SU-DHL-6 (cell line): ENCODE measurements at regions not wholly inside any gene's neighbourhood (a gene's known extent, or its start where the extent isn't known, plus 50 kb on each side); places are given as distances from the start of the nearest gene placed in this dataset.

Experiments used
- H2AFZ ChIP-seq: fragments of 200-600 bp; sonication (generic); 2 replicates; pipeline ENCODE4 v1.6.1; 2014; ENCODE audit warnings: low read depth, mild to moderate bottlenecking, moderate library complexity, mixed read lengths, antibody characterized with exemption, low read length; ENCODE audit not compliant: severe bottlenecking
- H3F3A ChIP-seq: fragments of 200-600 bp; shearing (Covaris generic); 2 replicates; pipeline ENCODE4 v1.6.0; 2016; ENCODE audit warnings: antibody characterized with exemption, mild to moderate bottlenecking; ENCODE audit not compliant: insufficient read depth
- H3K27ac ChIP-seq: fragments of 200-600 bp; sonication (generic); 2 replicates; pipeline ENCODE4 v1.5.1; 2016; ENCODE audit warnings: low read depth, mild to moderate bottlenecking, low read length, moderate library complexity, mixed read lengths
- H3K27me3 ChIP-seq: fragments of 200-600 bp; sonication (generic), shearing (Covaris generic); 2 replicates; pipeline ENCODE4 v1.6.0; 2014; ENCODE audit warnings: mild to moderate bottlenecking, low read length
- H3K36me3 ChIP-seq: fragments of 200-600 bp; sonication (generic); 2 replicates; pipeline ENCODE4 v1.6.1; 2014; ENCODE audit warnings: mild to moderate bottlenecking, low read length, mixed read lengths
- H3K4me2 ChIP-seq: fragments of 300-600, 200-600 bp; shearing (Covaris generic), sonication (generic); 2 replicates; pipeline ENCODE4 v1.6.0; 2014; ENCODE audit warnings: low read length, low read depth, mild to moderate bottlenecking; ENCODE audit not compliant: poor library complexity, severe bottlenecking
- H3K4me3 ChIP-seq: fragments of 200-600 bp; sonication (generic); 2 replicates; pipeline ENCODE4 v1.5.1; 2014; ENCODE audit warnings: antibody characterized with exemption, low read length, mild to moderate bottlenecking, mixed read lengths; ENCODE audit not compliant: insufficient read depth, poor library complexity, severe bottlenecking
- H3K79me2 ChIP-seq: fragments of 200-600 bp; sonication (generic); 2 replicates; pipeline ENCODE4 v1.6.1; 2014; ENCODE audit warnings: mild to moderate bottlenecking, low read length, moderate library complexity; ENCODE audit not compliant: insufficient read depth
- H3K9ac ChIP-seq: fragments of 200-600 bp; sonication (generic); 2 replicates; pipeline ENCODE4 v1.7.0; 2014; ENCODE audit warnings: mild to moderate bottlenecking, low read length
- H3K9me2 ChIP-seq: fragments of 200-600 bp; sonication (generic); replicated peaks from 2 replicates; pipeline ENCODE4 v1.6.1; 2014; ENCODE audit warnings: low read length; ENCODE audit not compliant: insufficient read depth
- H3K9me3 ChIP-seq: fragments of 200-600 bp; sonication (generic); 2 replicates; pipeline ENCODE4 v1.6.1; 2014; ENCODE audit warnings: low read length, mixed read lengths; ENCODE audit not compliant: insufficient read depth
- H4K20me1 ChIP-seq: fragments of 200-600 bp; sonication (generic); 2 replicates; pipeline ENCODE4 v1.6.1; 2014; ENCODE audit warnings: low read depth, mild to moderate bottlenecking, antibody characterized with exemption, low read length, moderate library complexity, mixed read lengths
- CTCF ChIP-seq: fragments of 200-600 bp; sonication (generic); IDR thresholded peaks from one replicate; pipeline ENCODE4 v1.5.1; 2017; ENCODE audit warnings: antibody characterized with exemption, mild to moderate bottlenecking, low read length, moderate library complexity; ENCODE audit not compliant: insufficient read depth, poor library complexity, severe bottlenecking
- EZH2phosphoT487 ChIP-seq: fragments of 200-600 bp; sonication (generic), shearing (Covaris generic); conservative IDR thresholded peaks from 2 replicates; pipeline ENCODE4 v1.6.1; 2018; ENCODE audit warnings: mild to moderate bottlenecking, antibody characterized with exemption, low read length, moderate library complexity, mixed read lengths

DNA sequence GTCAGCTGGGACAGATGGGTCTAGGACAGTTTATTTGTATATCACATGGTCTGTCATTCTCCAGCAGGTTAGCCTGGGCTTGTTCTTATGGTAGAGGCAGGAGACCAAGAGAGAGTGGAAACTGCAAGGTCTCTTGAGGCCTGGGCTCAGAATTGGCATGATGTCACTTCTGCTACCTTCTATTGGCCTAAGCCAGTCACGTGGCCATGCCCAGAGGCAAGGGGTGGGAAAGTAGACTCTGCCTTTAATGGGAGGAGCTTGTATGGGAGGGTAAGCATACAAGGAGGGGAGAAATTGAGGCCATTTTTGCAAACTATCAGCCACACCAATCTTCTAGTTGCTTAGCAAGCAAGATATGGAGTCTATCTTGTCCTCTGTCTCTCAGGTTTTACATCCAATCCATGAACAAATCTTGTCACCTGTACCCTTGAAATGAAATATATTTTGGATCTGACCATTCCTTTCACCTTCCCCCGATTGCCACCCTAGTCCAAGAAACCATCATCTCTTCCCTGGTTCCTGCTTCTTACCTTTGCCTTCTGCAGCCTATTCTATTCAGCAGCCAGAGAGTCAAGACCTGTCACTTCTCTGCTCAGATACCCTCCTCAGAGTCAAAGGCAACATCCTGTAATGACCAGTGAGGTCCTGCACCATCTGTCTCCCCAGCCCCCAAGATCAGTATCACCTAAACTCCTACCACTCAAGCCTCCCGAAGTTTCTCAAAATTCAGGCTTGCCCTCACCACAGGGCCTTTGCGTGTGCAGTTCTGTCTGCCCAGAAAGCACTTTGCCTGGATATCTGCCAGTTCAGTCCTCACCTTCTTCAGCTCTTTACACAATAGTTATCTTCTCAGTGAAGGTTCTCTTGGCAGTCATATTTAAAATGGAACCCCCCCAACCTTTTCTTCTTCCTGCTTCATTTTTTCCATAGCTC, 240.0 kb downstream of the LOXHD1 start:
- H3K4me3 ChIP-seq = no peak overlapping the region
- TF ChIP-seq EZH2phosphoT487 = no peak
- TF ChIP-seq CTCF = no peak
- no peaks in the 10 kb centered on the region for H3K9me3 ChIP-seq
- no peaks in the 10 kb centered on the region for H3K79me2 ChIP-seq
- H3K4me2 ChIP-seq = no peak overlapping the region
- H3F3A ChIP-seq = no peaks in the 10 kb centered on the region
- H3K27me3 ChIP-seq = no peaks in the 10 kb centered on the region
- H4K20me1 ChIP-seq = no peaks in the 10 kb centered on the region
- H3K9ac ChIP-seq = no peak overlapping the region
- no peaks in the 10 kb centered on the region for H3K36me3 ChIP-seq
- H3K9me2 ChIP-seq = no peaks in the 10 kb centered on the region
- no peak overlapping the region for H3K27ac ChIP-seq
- H2AFZ ChIP-seq = no peak overlapping the region

DNA sequence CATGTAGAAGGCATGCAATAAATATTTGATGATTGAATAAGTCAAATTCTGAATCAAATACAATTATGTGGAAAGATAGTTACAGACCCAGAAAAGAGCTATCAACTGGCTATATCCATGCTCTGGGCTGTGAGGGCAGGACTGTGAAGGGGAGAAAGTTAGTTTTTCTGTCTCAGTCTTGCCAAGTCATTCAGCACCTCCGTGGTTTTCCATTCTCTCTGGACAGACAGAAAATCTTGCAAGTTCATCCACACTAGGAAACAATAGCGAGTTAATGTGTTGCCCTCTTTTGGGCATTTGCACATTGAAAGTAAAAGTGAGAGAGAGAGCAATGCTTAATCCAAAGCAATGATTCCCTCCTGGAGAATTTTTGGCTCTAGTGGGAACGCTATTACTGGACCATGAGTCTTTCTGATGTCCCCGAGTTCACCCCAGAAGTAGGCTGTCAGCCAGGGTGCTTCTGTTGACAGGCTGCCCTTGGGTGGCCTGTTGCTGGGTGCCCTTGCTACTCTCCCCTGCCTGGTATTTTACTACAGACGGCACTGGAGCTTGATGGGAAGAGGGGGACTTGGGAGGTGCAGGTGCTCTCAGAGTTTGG, 238.3 kb downstream of the LOXHD1 start:
- Histone ChIP-seq H2AFZ (no peak overlapping the region), H3K4me3 (no peak overlapping the region), H3K9me3 (no peaks in the 10 kb centered on the region), H3K36me3 (no peaks in the 10 kb centered on the region), H3K9me2 (no peaks in the 10 kb centered on the region), H3K4me2 (no peak overlapping the region), H3K79me2 (no peaks in the 10 kb centered on the region), H3K27ac (no peak overlapping the region), H4K20me1 (no peaks in the 10 kb centered on the region), H3K9ac (no peak overlapping the region), H3F3A (no peaks in the 10 kb centered on the region), H3K27me3 (no peaks in the 10 kb centered on the region)
- no peak for TF ChIP-seq EZH2phosphoT487
- no peak for TF ChIP-seq CTCF

- Histone ChIP-seq H3K4me2 (no peak overlapping the region), H4K20me1 (no peaks in the 10 kb centered on the region), H2AFZ (no peak overlapping the region), H3K9me2 (no peaks in the 10 kb centered on the region), H3K27me3 (no peaks in the 10 kb centered on the region), H3K9me3 (no peaks in the 10 kb centered on the region), H3K4me3 (no peak overlapping the region), H3K36me3 (no peaks in the 10 kb centered on the region), H3K9ac (no peak overlapping the region), H3F3A (no peaks in the 10 kb centered on the region), H3K79me2 (no peaks in the 10 kb centered on the region), H3K27ac (no peak overlapping the region)
- TF ChIP-seq EZH2phosphoT487 = no peak
- TF ChIP-seq CTCF = no peak
These were observed 237.5 kb downstream of the LOXHD1 start for GRCh38 chr18:46419391-46420141.
